OCI-LY3 (cell line): ENCODE measurements at regions not wholly inside any gene's neighbourhood (a gene's known extent, or its start where the extent isn't known, plus 50 kb on each side); places are given as distances from the start of the nearest gene placed in this dataset.

Experiments used
- H2AFZ ChIP-seq: fragments of 200-600, 300-600 bp; shearing (Covaris generic); 2 replicates; pipeline ENCODE4 v1.6.0; 2014; ENCODE audit warnings: antibody characterized with exemption, low read depth, low read length
- H3K27ac ChIP-seq: fragments of 200-600, 300-600 bp; sonication (generic); 2 replicates; pipeline ENCODE4 v1.5.1; 2014; ENCODE audit warnings: mild to moderate bottlenecking, low read length, moderate library complexity, mixed read lengths
- H3K27me3 ChIP-seq: fragments of 200-600, 300-600 bp; sonication (generic); 2 replicates; pipeline ENCODE4 v1.6.1; 2014; ENCODE audit warnings: low read depth, low read length, mixed read lengths
- H3K36me3 ChIP-seq: fragments of 200-600, 300-600 bp; sonication (generic); replicated peaks from 2 replicates; pipeline ENCODE3; 2014; ENCODE audit warnings: low read depth, low read length, mixed read lengths
- H3K4me1 ChIP-seq: fragments of 300-600, 200-600 bp; sonication (generic); 2 replicates; pipeline ENCODE4 v1.6.1; 2014; ENCODE audit warnings: low read length, mixed read lengths
- H3K4me2 ChIP-seq: fragments of 200-600, 300-600 bp; sonication (generic); 2 replicates; pipeline ENCODE4 v1.6.1; 2014; ENCODE audit warnings: low read length, mixed read lengths
- H3K4me3 ChIP-seq: fragments of 300-600, 200-600 bp; sonication (generic); 2 replicates; pipeline ENCODE4 v1.5.1; 2014; ENCODE audit warnings: antibody characterized with exemption, mild to moderate bottlenecking, low read length, moderate library complexity
- H3K79me2 ChIP-seq: fragments of 300-600, 200-600 bp; shearing (Covaris generic); 2 replicates; pipeline ENCODE4 v1.6.1; 2014; ENCODE audit warnings: mild to moderate bottlenecking, low read length, mixed read lengths
- H3K9ac ChIP-seq: fragments of 300-600, 200-600 bp; shearing (Covaris generic); 2 replicates; pipeline ENCODE4 v1.6.0; 2014; ENCODE audit warnings: mild to moderate bottlenecking, low read length, moderate library complexity
- H3K9me3 ChIP-seq: fragments of 200-600, 300-600 bp; shearing (Covaris generic); 2 replicates; pipeline ENCODE4 v1.6.1; 2014; ENCODE audit warnings: low read length, mixed read lengths; ENCODE audit not compliant: insufficient read depth
- H4K20me1 ChIP-seq: fragments of 200-600, 300-600 bp; sonication (generic); 2 replicates; pipeline ENCODE4 v1.6.1; 2016; ENCODE audit warnings: low read length, mixed read lengths; ENCODE audit not compliant: insufficient read depth
- EZH2phosphoT487 ChIP-seq: fragments of 200-600 bp; shearing (Covaris generic); IDR thresholded peaks from 2 replicates; pipeline ENCODE4 v1.6.1; 2018; ENCODE audit warnings: antibody characterized with exemption, mixed run types, low read depth
- TF ChIP-seq, protein P1 (sequence below): fragments of 200-600, 300-600 bp; sonication (generic); IDR thresholded peaks from 2 replicates; pipeline ENCODE4 v1.5.1; 2014; ENCODE audit warnings: antibody characterized with exemption, low read length, low read depth

DNA sequence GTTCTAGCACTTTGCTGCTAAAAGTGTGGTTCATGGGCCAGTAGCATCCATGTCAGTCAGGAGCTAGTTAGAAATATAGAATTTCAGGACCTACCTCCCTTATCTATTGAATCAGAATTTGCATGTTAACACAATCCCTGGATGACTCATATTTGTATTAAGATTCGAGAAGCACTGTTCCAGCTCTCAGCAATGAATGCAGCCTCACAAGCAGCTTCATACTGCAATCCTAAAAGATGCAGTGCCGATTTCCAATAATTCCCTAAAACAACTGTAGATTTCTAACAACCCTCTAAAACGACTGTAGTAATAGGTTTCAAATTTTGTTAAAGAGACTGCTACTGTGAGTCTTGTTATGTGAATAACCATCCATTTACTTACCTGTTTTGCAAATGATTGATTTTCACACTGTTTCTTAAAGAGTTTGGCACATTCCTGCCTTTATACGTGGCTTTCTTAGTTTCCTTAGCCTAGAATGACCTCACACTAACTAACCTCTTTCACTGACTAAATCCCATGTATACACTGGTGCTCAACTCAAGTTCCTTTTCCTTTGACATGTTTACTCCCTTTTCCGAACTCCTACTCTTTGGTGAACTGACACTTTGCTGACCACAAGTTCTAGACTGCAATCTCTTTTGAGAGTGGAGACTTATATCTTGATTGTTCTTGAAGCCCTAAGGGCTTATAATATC is 511.8 kb downstream of the METTL15 start:
- no peak overlapping the region for H3K27ac ChIP-seq
- H3K9me3 ChIP-seq = no peaks in the 10 kb centered on the region
- 0 out of 2 replicates have a peak overlapping the region, but pooled peaks have one; percentile 4 for H3K4me2 ChIP-seq
- no peaks in the 10 kb centered on the region for H3K36me3 ChIP-seq
- no peak for TF ChIP-seq EZH2phosphoT487
- TF ChIP-seq, protein P1, sequence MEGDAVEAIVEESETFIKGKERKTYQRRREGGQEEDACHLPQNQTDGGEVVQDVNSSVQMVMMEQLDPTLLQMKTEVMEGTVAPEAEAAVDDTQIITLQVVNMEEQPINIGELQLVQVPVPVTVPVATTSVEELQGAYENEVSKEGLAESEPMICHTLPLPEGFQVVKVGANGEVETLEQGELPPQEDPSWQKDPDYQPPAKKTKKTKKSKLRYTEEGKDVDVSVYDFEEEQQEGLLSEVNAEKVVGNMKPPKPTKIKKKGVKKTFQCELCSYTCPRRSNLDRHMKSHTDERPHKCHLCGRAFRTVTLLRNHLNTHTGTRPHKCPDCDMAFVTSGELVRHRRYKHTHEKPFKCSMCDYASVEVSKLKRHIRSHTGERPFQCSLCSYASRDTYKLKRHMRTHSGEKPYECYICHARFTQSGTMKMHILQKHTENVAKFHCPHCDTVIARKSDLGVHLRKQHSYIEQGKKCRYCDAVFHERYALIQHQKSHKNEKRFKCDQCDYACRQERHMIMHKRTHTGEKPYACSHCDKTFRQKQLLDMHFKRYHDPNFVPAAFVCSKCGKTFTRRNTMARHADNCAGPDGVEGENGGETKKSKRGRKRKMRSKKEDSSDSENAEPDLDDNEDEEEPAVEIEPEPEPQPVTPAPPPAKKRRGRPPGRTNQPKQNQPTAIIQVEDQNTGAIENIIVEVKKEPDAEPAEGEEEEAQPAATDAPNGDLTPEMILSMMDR = no peak
- H3K27me3 ChIP-seq = no peaks in the 10 kb centered on the region
- H3K9ac ChIP-seq = no peak overlapping the region
- no peak overlapping the region for H3K4me3 ChIP-seq
- H2AFZ ChIP-seq = no peak overlapping the region
- no peaks in the 10 kb centered on the region for H4K20me1 ChIP-seq
- H3K79me2 ChIP-seq = no peaks in the 10 kb centered on the region
- H3K4me1 ChIP-seq = peaks cover 7% of the 10 kb centered on the region

DNA sequence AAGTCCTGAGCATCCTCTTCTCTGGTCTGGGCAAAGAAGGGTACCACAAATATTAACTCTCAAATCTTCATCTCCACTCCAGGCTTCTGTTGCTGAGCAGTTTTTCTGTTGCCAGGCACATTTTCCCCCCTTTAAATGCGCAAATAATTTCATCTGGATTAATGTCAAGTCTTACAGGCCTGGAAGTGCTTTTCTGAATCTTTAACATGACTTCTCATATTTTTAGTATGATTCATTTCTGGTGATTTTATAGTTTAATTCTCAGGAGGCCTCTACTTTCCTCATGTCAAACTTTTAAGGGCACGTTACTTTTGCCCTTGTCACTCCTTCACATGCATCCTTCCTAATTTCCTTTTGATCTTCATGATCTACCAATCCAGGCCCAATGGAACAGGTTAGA is 510.2 kb downstream of the METTL15 start:
- TF ChIP-seq, protein P1 = no peak
- no peak for TF ChIP-seq EZH2phosphoT487
- H3K27ac ChIP-seq = no peak overlapping the region

DNA sequence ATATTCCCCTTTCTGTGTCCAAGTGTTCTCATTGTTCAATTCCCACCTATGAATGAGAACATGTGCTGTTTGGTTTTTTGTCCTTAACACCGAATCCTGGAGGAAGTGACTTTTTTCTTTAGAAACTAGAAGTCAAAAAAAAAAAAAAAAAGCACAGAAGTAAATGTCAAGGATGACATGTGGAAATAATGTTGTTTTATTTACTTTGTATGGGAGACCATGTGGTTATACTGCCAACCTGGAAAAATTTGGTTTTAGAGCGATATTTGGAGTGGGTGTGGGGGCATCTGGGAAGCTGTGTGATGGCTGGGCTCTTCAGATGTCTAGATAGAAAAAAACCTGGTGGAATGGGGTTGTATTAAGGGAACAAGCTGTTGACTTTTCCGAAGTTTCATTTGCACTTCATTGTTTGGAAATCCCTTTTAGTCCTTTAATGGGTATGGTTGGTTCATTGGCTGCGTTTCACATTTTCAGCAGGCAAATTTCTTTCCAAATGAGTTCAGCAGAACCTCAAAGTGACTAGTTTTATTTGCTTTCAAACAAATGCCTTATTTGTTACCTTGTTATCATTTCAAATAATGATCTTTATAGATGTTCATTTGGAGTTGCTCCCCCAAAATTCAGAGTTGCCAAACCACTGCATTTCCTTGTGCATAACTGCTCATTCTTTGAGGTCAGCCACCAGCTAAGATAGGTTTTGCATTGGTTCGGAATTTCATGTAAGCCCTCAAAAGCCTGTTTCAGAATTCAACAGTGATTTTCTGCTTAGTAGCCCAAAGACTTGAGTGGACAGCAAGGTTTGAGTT is 508.2 kb downstream of the METTL15 start:
- Histone ChIP-seq H3K4me3 (no peak overlapping the region), H3K9ac (no peak overlapping the region), H2AFZ (no peak overlapping the region), H3K79me2 (no peaks in the 10 kb centered on the region), H3K4me2 (no peak overlapping the region), H4K20me1 (no peaks in the 10 kb centered on the region), H3K36me3 (no peaks in the 10 kb centered on the region), H3K9me3 (no peaks in the 10 kb centered on the region), H3K27ac (no peak overlapping the region), H3K4me1 (peaks cover 7% of the 10 kb centered on the region), H3K27me3 (no peaks in the 10 kb centered on the region)
- TF ChIP-seq, protein P1 = no peak
- TF ChIP-seq EZH2phosphoT487 = no peak

More for the DNA sequence above, 510.2 kb downstream of the METTL15 start:
- Histone ChIP-seq H4K20me1 (no peaks in the 10 kb centered on the region), H3K79me2 (no peaks in the 10 kb centered on the region), H3K27me3 (no peaks in the 10 kb centered on the region), H2AFZ (no peak overlapping the region), H3K36me3 (no peaks in the 10 kb centered on the region), H3K9ac (no peak overlapping the region), H3K4me2 (no peak overlapping the region), H3K4me3 (no peak overlapping the region), H3K9me3 (no peaks in the 10 kb centered on the region), H3K4me1 (peaks cover 7% of the 10 kb centered on the region)

DNA sequence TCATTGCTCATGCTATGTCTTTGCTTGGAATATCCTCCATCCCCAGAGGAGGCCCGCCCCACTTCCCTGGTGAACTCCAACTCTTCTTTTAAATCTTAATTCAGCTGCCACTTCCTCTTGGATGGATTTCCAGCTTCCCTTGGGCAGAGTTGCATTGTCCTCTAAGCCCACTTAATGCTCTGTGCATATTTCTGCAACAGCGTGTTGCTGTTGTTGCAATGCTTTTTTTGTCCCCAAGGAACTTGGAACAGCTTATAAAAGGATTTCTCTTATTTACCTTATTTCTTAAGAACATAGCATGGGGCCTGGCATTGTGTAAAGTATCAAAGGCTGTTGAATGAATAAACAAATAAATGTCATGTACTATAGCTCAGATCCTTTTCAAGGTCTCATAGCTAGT is 507.4 kb downstream of the METTL15 start:
- H3K79me2 ChIP-seq = no peaks in the 10 kb centered on the region
- peaks cover 7% of the 10 kb centered on the region for H3K4me1 ChIP-seq
- no peak overlapping the region for H2AFZ ChIP-seq
- no peak overlapping the region for H3K4me3 ChIP-seq
- H3K27ac ChIP-seq = no peak overlapping the region
- H3K9me3 ChIP-seq = no peaks in the 10 kb centered on the region
- H4K20me1 ChIP-seq = no peaks in the 10 kb centered on the region
- H3K9ac ChIP-seq = no peak overlapping the region
- TF ChIP-seq EZH2phosphoT487 = no peak
- TF ChIP-seq, protein P1 = no peak
- H3K36me3 ChIP-seq = no peaks in the 10 kb centered on the region
- no peaks in the 10 kb centered on the region for H3K27me3 ChIP-seq
- H3K4me2 ChIP-seq = no peak overlapping the region
